ENCODE measurements at regions not wholly inside any gene's neighbourhood (a gene's known extent, or its start where the extent isn't known, plus 50 kb on each side); places are given as distances from the start of the nearest gene placed in this dataset.

DNA sequence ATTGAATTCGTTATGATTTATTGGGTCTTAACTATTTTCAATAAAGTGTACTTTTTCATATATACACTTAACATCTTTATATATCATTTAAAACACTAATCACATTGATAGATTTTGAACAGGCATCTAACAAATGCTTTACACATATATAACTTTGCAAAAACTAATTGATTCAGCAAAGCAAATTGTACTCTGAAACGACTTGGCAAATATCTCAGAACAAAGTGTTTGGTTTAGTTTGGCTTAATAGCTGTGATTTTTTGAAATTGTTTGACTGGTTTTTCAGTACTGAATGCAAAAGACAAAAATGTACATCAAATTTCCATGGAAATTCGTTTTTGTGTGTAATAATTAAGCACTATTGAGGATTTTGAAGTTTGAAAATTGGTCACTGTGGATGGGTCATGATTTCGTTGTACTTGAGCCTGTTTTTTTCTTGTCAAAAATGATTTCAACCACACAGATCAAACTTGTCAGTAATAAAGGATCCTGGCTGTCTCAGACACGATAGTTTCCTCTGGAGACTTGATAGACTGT, 125.3 kb upstream of the SLC25A13 start:
- WGBS, 5 donors = 46 to 56% (median 51%) methylated on average over 5 of the region's 5 CpGs
- no peak for DNase-seq

DNA sequence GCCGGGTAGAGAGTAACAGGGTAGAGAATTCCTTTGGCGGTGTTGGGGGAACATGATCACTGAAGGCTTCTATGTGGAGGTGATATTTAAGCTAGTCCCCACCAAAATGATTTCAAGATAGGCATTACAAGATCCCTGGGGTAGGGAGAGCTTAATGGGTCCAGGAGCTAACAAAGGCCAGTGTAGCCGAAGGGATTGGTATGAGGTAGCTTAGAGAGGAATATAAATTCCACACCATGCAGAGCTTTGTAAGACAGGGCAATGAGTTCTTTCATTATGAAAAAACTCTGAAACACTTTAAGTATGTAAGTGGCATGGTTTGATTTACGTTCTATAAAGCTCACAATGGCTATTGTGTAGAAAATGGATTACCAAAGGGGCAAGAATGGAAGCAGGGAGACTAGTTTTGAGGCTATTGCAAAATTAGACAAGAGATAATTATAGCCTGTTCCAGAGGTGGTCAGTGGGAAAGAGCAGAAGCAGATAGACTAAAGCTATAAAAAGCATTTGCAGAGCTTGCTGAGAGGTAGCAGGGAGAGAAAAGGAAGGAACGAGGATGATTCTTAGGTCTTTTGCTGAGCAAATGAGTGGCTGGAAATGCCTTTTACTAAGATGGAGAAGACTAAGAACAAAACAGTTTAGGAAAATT, 119.7 kb upstream of the SLC25A13 start:
- DNase-seq = no peak
- Histone ChIP-seq H3K27ac (no peak overlapping the region), H3K27me3 (no peaks in the 10 kb centered on the region), H3K4me3 (no peak overlapping the region), H3K4me1 (no peaks in the 10 kb centered on the region), H3K36me3 (no peaks in the 10 kb centered on the region), H3K9me3 (no peaks in the 10 kb centered on the region)
- TF ChIP-seq EP300 (IDR thresholded peaks at IDR 0.05) = no peak
- TF ChIP-seq POLR2A (IDR thresholded peaks at IDR 0.05) = no peak
- no peak for TF ChIP-seq POLR2AphosphoS5 (IDR thresholded peaks at IDR 0.05)
- TF ChIP-seq, protein P1, sequence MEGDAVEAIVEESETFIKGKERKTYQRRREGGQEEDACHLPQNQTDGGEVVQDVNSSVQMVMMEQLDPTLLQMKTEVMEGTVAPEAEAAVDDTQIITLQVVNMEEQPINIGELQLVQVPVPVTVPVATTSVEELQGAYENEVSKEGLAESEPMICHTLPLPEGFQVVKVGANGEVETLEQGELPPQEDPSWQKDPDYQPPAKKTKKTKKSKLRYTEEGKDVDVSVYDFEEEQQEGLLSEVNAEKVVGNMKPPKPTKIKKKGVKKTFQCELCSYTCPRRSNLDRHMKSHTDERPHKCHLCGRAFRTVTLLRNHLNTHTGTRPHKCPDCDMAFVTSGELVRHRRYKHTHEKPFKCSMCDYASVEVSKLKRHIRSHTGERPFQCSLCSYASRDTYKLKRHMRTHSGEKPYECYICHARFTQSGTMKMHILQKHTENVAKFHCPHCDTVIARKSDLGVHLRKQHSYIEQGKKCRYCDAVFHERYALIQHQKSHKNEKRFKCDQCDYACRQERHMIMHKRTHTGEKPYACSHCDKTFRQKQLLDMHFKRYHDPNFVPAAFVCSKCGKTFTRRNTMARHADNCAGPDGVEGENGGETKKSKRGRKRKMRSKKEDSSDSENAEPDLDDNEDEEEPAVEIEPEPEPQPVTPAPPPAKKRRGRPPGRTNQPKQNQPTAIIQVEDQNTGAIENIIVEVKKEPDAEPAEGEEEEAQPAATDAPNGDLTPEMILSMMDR (IDR thresholded peaks at IDR 0.05) = no peak
- intact Hi-C loops (cut with DNase I; ENCODE audit: low total_unique reads) = no loop called here
- 87 to 94% (median 89%) methylated on average over 5 of the region's 5 CpGs for WGBS, 5 donors

More for the DNA sequence above, 125.3 kb upstream of the SLC25A13 start:
- TF ChIP-seq EP300 (IDR thresholded peaks at IDR 0.05) (no peak), POLR2AphosphoS5 (IDR thresholded peaks at IDR 0.05) (no peak), POLR2A (IDR thresholded peaks at IDR 0.05) (no peak)
- TF ChIP-seq, protein P1 (IDR thresholded peaks at IDR 0.05) = no peak
- H3K4me3 ChIP-seq = no peak overlapping the region
- intact Hi-C loops (cut with DNase I; ENCODE audit: low total_unique reads) = no loop called here
- no peaks in the 10 kb centered on the region for H3K27me3 ChIP-seq
- H3K27ac ChIP-seq = no peak overlapping the region
- H3K9me3 ChIP-seq = no peaks in the 10 kb centered on the region
- H3K36me3 ChIP-seq = no peaks in the 10 kb centered on the region
- no peaks in the 10 kb centered on the region for H3K4me1 ChIP-seq

DNA sequence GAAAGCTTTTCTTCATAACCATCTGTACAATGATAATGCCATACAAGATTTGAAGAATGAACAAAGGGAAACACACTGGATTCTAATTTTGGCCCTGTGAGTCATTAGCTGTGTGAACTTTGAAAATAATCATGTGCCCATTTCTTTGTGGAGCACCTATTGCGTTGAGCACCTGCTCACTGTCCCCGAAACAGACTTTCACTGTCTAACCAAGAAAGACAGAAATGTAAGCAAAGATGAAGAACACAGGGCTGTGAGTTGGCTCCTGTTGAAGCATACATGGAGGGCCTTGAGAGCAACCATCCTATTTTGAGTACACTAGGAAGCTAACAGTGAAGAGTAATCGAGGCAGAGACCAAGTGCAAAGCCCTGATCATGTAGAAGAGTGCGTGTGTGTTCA, 118.4 kb upstream of the SLC25A13 start:
- H3K4me3 ChIP-seq = no peak overlapping the region
- TF ChIP-seq, protein P1 (IDR thresholded peaks at IDR 0.05) = no peak
- TF ChIP-seq POLR2A (IDR thresholded peaks at IDR 0.05) = no peak
- TF ChIP-seq POLR2AphosphoS5 (IDR thresholded peaks at IDR 0.05) = no peak
- no peak for TF ChIP-seq EP300 (IDR thresholded peaks at IDR 0.05)
- 89 to 93% (median 90%) methylated on average over 4 of the region's 4 CpGs for WGBS, 5 donors
- H3K9me3 ChIP-seq = no peaks in the 10 kb centered on the region
- no peaks in the 10 kb centered on the region for H3K27me3 ChIP-seq
- no peak overlapping the region for H3K27ac ChIP-seq
- intact Hi-C loops (cut with DNase I; ENCODE audit: low total_unique reads) = no loop called here
- H3K36me3 ChIP-seq = no peaks in the 10 kb centered on the region
- DNase-seq = no peak
- H3K4me1 ChIP-seq = no peaks in the 10 kb centered on the region

DNA sequence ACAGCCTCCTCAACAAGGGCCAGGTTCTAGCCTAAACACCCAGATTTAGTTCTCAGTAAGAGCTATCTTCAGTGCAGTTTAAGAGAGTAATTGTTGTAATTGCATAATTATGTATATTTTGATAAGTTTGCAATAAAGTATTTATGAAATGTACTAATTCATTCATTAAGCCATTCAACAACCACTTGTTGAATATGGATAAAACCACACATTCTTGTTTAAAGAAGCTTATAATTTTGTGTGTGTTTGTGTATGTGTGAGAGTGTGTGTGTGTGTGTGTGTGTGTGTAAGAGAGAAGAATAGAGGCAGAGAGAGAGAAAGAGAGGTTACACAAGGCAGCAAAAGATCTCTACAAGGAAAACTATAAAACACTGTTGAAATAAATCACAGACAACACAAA, 115.0 kb upstream of the SLC25A13 start:
- H3K4me1 ChIP-seq = no peaks in the 10 kb centered on the region
- no peak overlapping the region for H3K27ac ChIP-seq
- H3K36me3 ChIP-seq = no peaks in the 10 kb centered on the region
- no peak overlapping the region for H3K4me3 ChIP-seq
- intact Hi-C loops (cut with DNase I; ENCODE audit: low total_unique reads) = no loop called here
- TF ChIP-seq, protein P1 (IDR thresholded peaks at IDR 0.05) = no peak
- TF ChIP-seq POLR2AphosphoS5 (IDR thresholded peaks at IDR 0.05) (no peak), EP300 (IDR thresholded peaks at IDR 0.05) (no peak), POLR2A (IDR thresholded peaks at IDR 0.05) (no peak)
- DNase-seq = no peak
- no peaks in the 10 kb centered on the region for H3K9me3 ChIP-seq
- H3K27me3 ChIP-seq = no peaks in the 10 kb centered on the region

All from stomach (tissue), 8 donors.